PC-9 (cell line): ENCODE measurements at regions not wholly inside any gene's neighbourhood (a gene's known extent, or its start where the extent isn't known, plus 50 kb on each side); places are given as distances from the start of the nearest gene placed in this dataset.

Source experiments
- EZH2 ChIP-seq: fragments of 200-600 bp; sonication (generic); IDR thresholded peaks from 2 replicates; pipeline ENCODE4 v1.8.0; 2017; ENCODE audit warnings: antibody characterized with exemption, low read depth
- TF ChIP-seq, protein P1 (sequence below): fragments of 200-600 bp; sonication (generic); conservative IDR thresholded peaks from 2 replicates; pipeline ENCODE4 v1.6.1; 2017; ENCODE audit warnings: mixed run types, antibody characterized with exemption, mild to moderate bottlenecking, moderate library complexity

GRCh38 chr3:22798461-22798860 is 404.7 kb upstream of the UBE2E2 start:
- TF ChIP-seq, protein P1, sequence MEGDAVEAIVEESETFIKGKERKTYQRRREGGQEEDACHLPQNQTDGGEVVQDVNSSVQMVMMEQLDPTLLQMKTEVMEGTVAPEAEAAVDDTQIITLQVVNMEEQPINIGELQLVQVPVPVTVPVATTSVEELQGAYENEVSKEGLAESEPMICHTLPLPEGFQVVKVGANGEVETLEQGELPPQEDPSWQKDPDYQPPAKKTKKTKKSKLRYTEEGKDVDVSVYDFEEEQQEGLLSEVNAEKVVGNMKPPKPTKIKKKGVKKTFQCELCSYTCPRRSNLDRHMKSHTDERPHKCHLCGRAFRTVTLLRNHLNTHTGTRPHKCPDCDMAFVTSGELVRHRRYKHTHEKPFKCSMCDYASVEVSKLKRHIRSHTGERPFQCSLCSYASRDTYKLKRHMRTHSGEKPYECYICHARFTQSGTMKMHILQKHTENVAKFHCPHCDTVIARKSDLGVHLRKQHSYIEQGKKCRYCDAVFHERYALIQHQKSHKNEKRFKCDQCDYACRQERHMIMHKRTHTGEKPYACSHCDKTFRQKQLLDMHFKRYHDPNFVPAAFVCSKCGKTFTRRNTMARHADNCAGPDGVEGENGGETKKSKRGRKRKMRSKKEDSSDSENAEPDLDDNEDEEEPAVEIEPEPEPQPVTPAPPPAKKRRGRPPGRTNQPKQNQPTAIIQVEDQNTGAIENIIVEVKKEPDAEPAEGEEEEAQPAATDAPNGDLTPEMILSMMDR: no peak
- no peak for TF ChIP-seq EZH2
